ENCODE measurements at regions not wholly inside any gene's neighbourhood (a gene's known extent, or its start where the extent isn't known, plus 50 kb on each side); places are given as distances from the start of the nearest gene placed in this dataset.

GRCh38 chr12:91424506-91424905 is 241.9 kb upstream of the DCN start:
- TF ChIP-seq POLR2A (IDR thresholded peaks at IDR 0.05) (no peak), POLR2AphosphoS5 (IDR thresholded peaks at IDR 0.05) (no peak), CTCF (IDR thresholded peaks at IDR 0.05 in 8 of 11, conservative IDR thresholded peaks at IDR 0.05 in 3 of 11) (no peak)
